HCT116 (cell line): ENCODE measurements at regions not wholly inside any gene's neighbourhood (a gene's known extent, or its start where the extent isn't known, plus 50 kb on each side); places are given as distances from the start of the nearest gene placed in this dataset.

Experiments
- ATAC-seq: fragments of 200-7000 bp; cut with Tn5 transposase; 2 replicates; pipeline ENCODE4 v1.9.1; 2020; ENCODE audit warnings: mild to moderate bottlenecking, moderate library complexity
- BruUV-seq: library from RNA; stranded (reverse); fragments of 400-500 nt; replicated peaks from 2 replicates; lab custom pipeline; 2021; lab: Mats Ljungman, UMichigan
- CTCF ChIA-PET: fragments of 300-600 bp; sonication (Branson Sonifier 250); formaldehyde crosslinking; loops from one replicate; lab custom pipeline; 2021; ENCODE audit warnings: antibody characterized with exemption; lab: Charles Lee
- POLR2A ChIA-PET: fragments of 300-600, 350-600 bp; sonication (Branson Sonifier 250); formaldehyde crosslinking; loops from one replicate; lab custom pipeline; 2021; ENCODE audit warnings: antibody characterized with exemption; lab: Charles Lee
- RAD21 ChIA-PET, 2 experiments: fragments of 300-600 bp; sonication (Branson Sonifier 250); formaldehyde crosslinking; loops; one replicate each; lab custom pipeline; 2023; ENCODE audit warnings: low total read pairs in 2 of 2; ENCODE audit not compliant: uncharacterized antibody in 2 of 2, unreplicated experiment in 2 of 2, low non-redundant PET in 1 of 2; lab: Charles Lee
- DNase-seq: peaks from one replicate; pipeline ENCODE4 v3.0.0-alpha.2; 2010; ENCODE audit warnings: low read depth, low spot score
- H2AFZ ChIP-seq: fragments of 200-600 bp; shearing (Covaris generic), sonication (generic); 2 replicates; pipeline ENCODE4 v1.6.1; 2017; ENCODE audit warnings: low read depth, mixed run types, mixed read lengths, antibody characterized with exemption, low read length; ENCODE audit not compliant: poor library complexity, severe bottlenecking
- H3K27ac ChIP-seq: 2 replicates; pipeline ENCODE4 v1.5.1; 2012; ENCODE audit warnings: low read depth, low read length
- H3K27me3 ChIP-seq: fragments of 200-600 bp; sonication (generic); 2 replicates; pipeline ENCODE4 v1.6.1; 2016; ENCODE audit warnings: mixed run types, low read length, mixed read lengths; ENCODE audit not compliant: insufficient read depth
- H3K36me3 ChIP-seq, 2 experiments: fragments of 200-500 bp in 1 of 2; fragments of 200-600 bp in 1 of 2; sonication (Bioruptor generic) in 1 of 2; sonication (generic) in 1 of 2; 2 replicates each; pipeline versions ENCODE4 v1.5.1 to v1.6.1; 2014 to 2016; ENCODE audit warnings: low read length in 2 of 2, inconsistent platforms in 1 of 2, mixed read lengths in 1 of 2, mixed run types in 1 of 2; ENCODE audit not compliant: insufficient read depth in 2 of 2, control insufficient read depth in 1 of 2
- H3K4me1 ChIP-seq, 2 experiments: fragments of 200-600 bp in 1 of 2; sonication (generic) in 1 of 2; 2 replicates each; pipeline versions ENCODE4 v1.5.1 to v1.6.1; 2012 to 2017; ENCODE audit warnings: low read length in 2 of 2, inconsistent platforms in 1 of 2, mild to moderate bottlenecking in 1 of 2, mixed read lengths in 1 of 2, mixed run types in 1 of 2, moderate library complexity in 1 of 2; ENCODE audit not compliant: insufficient read depth in 2 of 2, control insufficient read depth in 1 of 2
- H3K4me2 ChIP-seq: fragments of 200-600 bp; sonication (generic); 2 replicates; pipeline ENCODE4 v1.6.1; 2017; ENCODE audit warnings: mixed run types, low read length, mixed read lengths
- H3K4me3 ChIP-seq, 2 experiments: fragments of 200-600 bp in 1 of 2; sonication (generic) in 1 of 2; replicated peaks in 1 of 2; 2 replicates each; pipeline ENCODE4 v1.5.1; 2011 to 2016; ENCODE audit warnings: low read length in 2 of 2, control low read depth in 1 of 2, low read depth in 1 of 2, mild to moderate bottlenecking in 1 of 2, mixed read lengths in 1 of 2, mixed run types in 1 of 2
- H3K79me2 ChIP-seq: fragments of 200-600 bp; sonication (generic); 2 replicates; pipeline ENCODE4 v1.6.1; 2017; ENCODE audit warnings: mild to moderate bottlenecking, mixed run types, low read length, moderate library complexity, mixed read lengths; ENCODE audit not compliant: insufficient read depth
- H3K9ac ChIP-seq: fragments of 200-600 bp; sonication (generic); 2 replicates; pipeline ENCODE4 v1.6.1; 2016; ENCODE audit warnings: low read length, mixed read lengths
- H3K9me2 ChIP-seq: fragments of 200-600 bp; sonication (generic), shearing (Covaris generic); 2 replicates; pipeline ENCODE4 v1.6.1; 2017; ENCODE audit warnings: mixed run types, mild to moderate bottlenecking, moderate library complexity; ENCODE audit not compliant: insufficient read depth
- H3K9me3 ChIP-seq, 2 experiments: fragments of 200-500 bp in 1 of 2; fragments of 200-600 bp in 1 of 2; sonication (Bioruptor generic) in 1 of 2; sonication (generic) in 1 of 2; 2 replicates each; pipeline ENCODE4 v1.6.1; 2014 to 2017; ENCODE audit warnings: low read length in 2 of 2, mixed read lengths in 2 of 2, inconsistent platforms in 1 of 2, low read depth in 1 of 2, mild to moderate bottlenecking in 1 of 2, mixed run types in 1 of 2, moderate library complexity in 1 of 2; ENCODE audit not compliant: control insufficient read depth in 1 of 2, insufficient read depth in 1 of 2
- H4K20me1 ChIP-seq: fragments of 200-600 bp; sonication (generic), shearing (Covaris generic); 2 replicates; pipeline ENCODE4 v1.6.1; 2017; ENCODE audit warnings: mixed run types, mild to moderate bottlenecking, moderate library complexity; ENCODE audit not compliant: insufficient read depth
- CBX3 ChIP-seq: IDR thresholded peaks from 2 replicates; pipeline ENCODE4 v1.6.1; 2012; ENCODE audit warnings: low read depth
- ELF1 ChIP-seq: IDR thresholded peaks from 2 replicates; pipeline ENCODE4 v1.6.1; 2012; ENCODE audit warnings: low read depth, borderline replicate concordance
- FOSL1 ChIP-seq: IDR thresholded peaks from 2 replicates; pipeline ENCODE4 v1.6.1; 2012; ENCODE audit warnings: low read depth
- JUND ChIP-seq: IDR thresholded peaks from 2 replicates; pipeline ENCODE4 v1.6.1; 2012
- POLR2A ChIP-seq: IDR thresholded peaks from 2 replicates; pipeline ENCODE4 v1.7.0; 2011; ENCODE audit warnings: borderline replicate concordance; ENCODE audit not compliant: insufficient read depth, insufficient read length; ENCODE audit errors: extremely low read depth
- SRF ChIP-seq: IDR thresholded peaks from 2 replicates; pipeline ENCODE4 v1.6.1; 2012; ENCODE audit warnings: low read depth
- TCF7L2 ChIP-seq: IDR thresholded peaks from 2 replicates; pipeline ENCODE4 v1.7.0; 2011; ENCODE audit warnings: borderline replicate concordance, inconsistent platforms; ENCODE audit not compliant: insufficient read depth, insufficient read length; ENCODE audit errors: extremely low read depth
- YY1 ChIP-seq: IDR thresholded peaks from 2 replicates; pipeline ENCODE4 v1.6.1; 2011; ENCODE audit warnings: low read length, low read depth, moderate library complexity, mild to moderate bottlenecking; ENCODE audit not compliant: insufficient replicate concordance; ENCODE audit errors: extremely low read depth
- intact Hi-C: fragments of 100-400 bp; cut with micrococcal nuclease; formaldehyde crosslinking; loops from 2 replicates; pipeline ENCODE4 v1.10.0; 2022
- TF ChIP-seq, protein P1 (sequence below): IDR thresholded peaks from 2 replicates; pipeline ENCODE4 v1.6.1; 2012; ENCODE audit warnings: low read depth
- TF ChIP-seq, protein P2 (sequence below): IDR thresholded peaks from 2 replicates; pipeline ENCODE4 v1.6.1; 2011; ENCODE audit warnings: mild to moderate bottlenecking, low read length, moderate library complexity; ENCODE audit not compliant: insufficient replicate concordance; ENCODE audit errors: extremely low read depth
- TF ChIP-seq, protein P3 (sequence below), 3 experiments: fragments of 200-600 bp in 1 of 3; sonication (generic) in 1 of 3; IDR thresholded peaks in 2 of 3; conservative IDR thresholded peaks in 1 of 3; 2 replicates each; pipeline ENCODE4 v1.5.1; 2012 to 2017; ENCODE audit warnings: low read depth in 2 of 3, low read length in 2 of 3, antibody characterized with exemption in 1 of 3, borderline replicate concordance in 1 of 3, control low read depth in 1 of 3, mild to moderate bottlenecking in 1 of 3, mixed read lengths in 1 of 3, mixed run types in 1 of 3, moderate library complexity in 1 of 3; ENCODE audit not compliant: insufficient read depth in 1 of 3

DNA sequence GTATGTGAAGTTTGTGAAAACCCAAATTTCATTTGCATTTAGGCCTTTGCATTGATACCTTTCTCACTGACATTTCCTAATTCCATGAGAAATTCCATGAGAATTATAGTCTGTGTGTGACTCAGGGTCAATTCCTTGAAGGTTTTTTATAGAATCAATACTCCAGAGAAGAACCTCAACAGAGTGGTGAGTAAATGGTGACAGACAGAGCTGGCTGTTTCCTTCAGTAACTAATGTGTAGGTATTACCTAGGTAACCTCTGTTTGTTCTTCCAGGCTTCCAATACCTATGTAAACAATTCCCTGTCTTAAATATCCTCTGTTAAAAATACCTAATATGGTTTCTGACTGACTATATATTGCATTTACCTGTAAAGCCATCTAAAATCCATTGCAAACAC is 117.0 kb downstream of the TTC8 start:
- Histone ChIP-seq H3K27me3 (no peaks in the 10 kb centered on the region), H3K36me3 (no peaks in the 10 kb centered on the region), H3K9me2 (no peaks in the 10 kb centered on the region), H3K9ac (no peak overlapping the region), H2AFZ (no peak overlapping the region), H3K4me2 (no peak overlapping the region), H3K27ac (no peak overlapping the region), H3K4me3 (no peak overlapping the region)
- POLR2A ChIA-PET = no interaction called here
- CTCF ChIA-PET = no interaction called here
- no peak for DNase-seq
- BruUV-seq = no TSS peak
- no peak for TF ChIP-seq FOSL1
- TF ChIP-seq SRF = no peak
- TF ChIP-seq, protein P1, sequence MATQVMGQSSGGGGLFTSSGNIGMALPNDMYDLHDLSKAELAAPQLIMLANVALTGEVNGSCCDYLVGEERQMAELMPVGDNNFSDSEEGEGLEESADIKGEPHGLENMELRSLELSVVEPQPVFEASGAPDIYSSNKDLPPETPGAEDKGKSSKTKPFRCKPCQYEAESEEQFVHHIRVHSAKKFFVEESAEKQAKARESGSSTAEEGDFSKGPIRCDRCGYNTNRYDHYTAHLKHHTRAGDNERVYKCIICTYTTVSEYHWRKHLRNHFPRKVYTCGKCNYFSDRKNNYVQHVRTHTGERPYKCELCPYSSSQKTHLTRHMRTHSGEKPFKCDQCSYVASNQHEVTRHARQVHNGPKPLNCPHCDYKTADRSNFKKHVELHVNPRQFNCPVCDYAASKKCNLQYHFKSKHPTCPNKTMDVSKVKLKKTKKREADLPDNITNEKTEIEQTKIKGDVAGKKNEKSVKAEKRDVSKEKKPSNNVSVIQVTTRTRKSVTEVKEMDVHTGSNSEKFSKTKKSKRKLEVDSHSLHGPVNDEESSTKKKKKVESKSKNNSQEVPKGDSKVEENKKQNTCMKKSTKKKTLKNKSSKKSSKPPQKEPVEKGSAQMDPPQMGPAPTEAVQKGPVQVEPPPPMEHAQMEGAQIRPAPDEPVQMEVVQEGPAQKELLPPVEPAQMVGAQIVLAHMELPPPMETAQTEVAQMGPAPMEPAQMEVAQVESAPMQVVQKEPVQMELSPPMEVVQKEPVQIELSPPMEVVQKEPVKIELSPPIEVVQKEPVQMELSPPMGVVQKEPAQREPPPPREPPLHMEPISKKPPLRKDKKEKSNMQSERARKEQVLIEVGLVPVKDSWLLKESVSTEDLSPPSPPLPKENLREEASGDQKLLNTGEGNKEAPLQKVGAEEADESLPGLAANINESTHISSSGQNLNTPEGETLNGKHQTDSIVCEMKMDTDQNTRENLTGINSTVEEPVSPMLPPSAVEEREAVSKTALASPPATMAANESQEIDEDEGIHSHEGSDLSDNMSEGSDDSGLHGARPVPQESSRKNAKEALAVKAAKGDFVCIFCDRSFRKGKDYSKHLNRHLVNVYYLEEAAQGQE = no peak
- no peak for TF ChIP-seq POLR2A
- TF ChIP-seq, protein P2, sequence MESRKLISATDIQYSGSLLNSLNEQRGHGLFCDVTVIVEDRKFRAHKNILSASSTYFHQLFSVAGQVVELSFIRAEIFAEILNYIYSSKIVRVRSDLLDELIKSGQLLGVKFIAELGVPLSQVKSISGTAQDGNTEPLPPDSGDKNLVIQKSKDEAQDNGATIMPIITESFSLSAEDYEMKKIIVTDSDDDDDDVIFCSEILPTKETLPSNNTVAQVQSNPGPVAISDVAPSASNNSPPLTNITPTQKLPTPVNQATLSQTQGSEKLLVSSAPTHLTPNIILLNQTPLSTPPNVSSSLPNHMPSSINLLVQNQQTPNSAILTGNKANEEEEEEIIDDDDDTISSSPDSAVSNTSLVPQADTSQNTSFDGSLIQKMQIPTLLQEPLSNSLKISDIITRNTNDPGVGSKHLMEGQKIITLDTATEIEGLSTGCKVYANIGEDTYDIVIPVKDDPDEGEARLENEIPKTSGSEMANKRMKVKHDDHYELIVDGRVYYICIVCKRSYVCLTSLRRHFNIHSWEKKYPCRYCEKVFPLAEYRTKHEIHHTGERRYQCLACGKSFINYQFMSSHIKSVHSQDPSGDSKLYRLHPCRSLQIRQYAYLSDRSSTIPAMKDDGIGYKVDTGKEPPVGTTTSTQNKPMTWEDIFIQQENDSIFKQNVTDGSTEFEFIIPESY = no peak
- TF ChIP-seq CBX3 = no peak
- TF ChIP-seq ELF1 = no peak
- no peak for TF ChIP-seq YY1
- TF ChIP-seq, protein P3, sequence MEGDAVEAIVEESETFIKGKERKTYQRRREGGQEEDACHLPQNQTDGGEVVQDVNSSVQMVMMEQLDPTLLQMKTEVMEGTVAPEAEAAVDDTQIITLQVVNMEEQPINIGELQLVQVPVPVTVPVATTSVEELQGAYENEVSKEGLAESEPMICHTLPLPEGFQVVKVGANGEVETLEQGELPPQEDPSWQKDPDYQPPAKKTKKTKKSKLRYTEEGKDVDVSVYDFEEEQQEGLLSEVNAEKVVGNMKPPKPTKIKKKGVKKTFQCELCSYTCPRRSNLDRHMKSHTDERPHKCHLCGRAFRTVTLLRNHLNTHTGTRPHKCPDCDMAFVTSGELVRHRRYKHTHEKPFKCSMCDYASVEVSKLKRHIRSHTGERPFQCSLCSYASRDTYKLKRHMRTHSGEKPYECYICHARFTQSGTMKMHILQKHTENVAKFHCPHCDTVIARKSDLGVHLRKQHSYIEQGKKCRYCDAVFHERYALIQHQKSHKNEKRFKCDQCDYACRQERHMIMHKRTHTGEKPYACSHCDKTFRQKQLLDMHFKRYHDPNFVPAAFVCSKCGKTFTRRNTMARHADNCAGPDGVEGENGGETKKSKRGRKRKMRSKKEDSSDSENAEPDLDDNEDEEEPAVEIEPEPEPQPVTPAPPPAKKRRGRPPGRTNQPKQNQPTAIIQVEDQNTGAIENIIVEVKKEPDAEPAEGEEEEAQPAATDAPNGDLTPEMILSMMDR (IDR thresholded peaks at IDR 0.05 in 2 of 3, conservative IDR thresholded peaks at IDR 0.05 in 1 of 3; ENCODE audit: borderline replicate concordance in 1 of 3, insufficient read depth in 1 of 3, low read depth in 2 of 3, low read length in 2 of 3) = no peak
- no peak for TF ChIP-seq JUND
- no peak for TF ChIP-seq TCF7L2
- TF ChIP-seq, all 23 proteins: peak for 0
- H3K4me1 ChIP-seq = peaks cover 5 to 11% of the 10 kb centered on the region in 2 experiments
- RAD21 ChIA-PET = no interaction called here
- intact Hi-C loops = no loop called here
- H3K9me3 ChIP-seq = no peaks in the 10 kb centered on the region
- H3K79me2 ChIP-seq = no peaks in the 10 kb centered on the region
- H4K20me1 ChIP-seq = no peaks in the 10 kb centered on the region
- no peak for ATAC-seq
